Nephron progenitor cell (in vitro differentiated cells): ENCODE measurements at regions not wholly inside any gene's neighbourhood (a gene's known extent, or its start where the extent isn't known, plus 50 kb on each side); places are given as distances from the start of the nearest gene placed in this dataset.

Experiments
- DNase-seq: peaks from one replicate; pipeline ENCODE4 v3.0.0; 2021
- H3K27ac Mint-ChIP-seq: 2 replicates; pipeline ENCODE4 v1.8.0; 2021; ENCODE audit warnings: mild to moderate bottlenecking, moderate library complexity, mixed read lengths
- H3K27me3 Mint-ChIP-seq: 2 replicates; pipeline ENCODE4 v1.8.0; 2021; ENCODE audit warnings: mild to moderate bottlenecking, low read depth, mixed read lengths; ENCODE audit not compliant: poor library complexity
- H3K36me3 Mint-ChIP-seq: 2 replicates; pipeline ENCODE4 v1.8.0; 2021; ENCODE audit warnings: low read depth, mixed read lengths
- H3K4me1 Mint-ChIP-seq: 2 replicates; pipeline ENCODE4 v1.8.0; 2021; ENCODE audit warnings: mixed read lengths
- H3K4me3 Mint-ChIP-seq: 2 replicates; pipeline ENCODE4 v1.8.0; 2021; ENCODE audit warnings: mild to moderate bottlenecking, moderate library complexity, mixed read lengths
- H3K9me3 Mint-ChIP-seq: 2 replicates; pipeline ENCODE4 v1.8.0; 2021; ENCODE audit warnings: mild to moderate bottlenecking, moderate library complexity, mixed read lengths
- TF ChIP-seq, protein P1 (sequence below): fragments of 200-600 bp; sonication (generic); IDR thresholded peaks from 2 replicates; pipeline ENCODE4 v1.5.0; 2021; ENCODE audit warnings: antibody characterized with exemption

DNA sequence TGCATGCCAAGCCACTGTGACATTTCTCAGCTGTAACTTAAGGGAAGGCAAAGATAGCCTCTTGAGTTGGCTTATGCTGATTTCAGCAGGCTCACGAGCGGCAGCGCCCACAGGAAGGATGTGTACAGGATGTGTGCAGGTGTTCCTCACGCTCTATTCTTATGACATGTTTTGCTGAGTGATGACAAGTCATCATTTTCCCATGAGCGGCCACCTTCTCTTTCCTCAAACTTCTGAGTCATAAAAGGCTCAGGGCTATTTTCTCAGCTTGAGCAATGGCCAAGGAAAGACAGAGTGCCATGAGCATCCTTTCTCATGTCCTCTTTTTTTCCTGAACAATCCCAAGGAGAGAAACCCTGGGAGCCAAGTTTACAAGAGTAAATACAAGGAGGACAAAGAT, 365.9 kb downstream of the PLK2 start:
- H3K9me3 Mint-ChIP-seq = no peaks in the 10 kb centered on the region

GRCh38 chr5:58090704-58091103, 369.2 kb downstream of the PLK2 start:
- Mint-ChIP-seq H3K4me1 (peaks cover 23% of the 10 kb centered on the region), H3K9me3 (no peaks in the 10 kb centered on the region), H3K4me3 (no peak overlapping the region), H3K27ac (no peak overlapping the region), H3K27me3 (peaks cover 5% of the 10 kb centered on the region), H3K36me3 (no peaks in the 10 kb centered on the region)
- DNase-seq = no peak
- TF ChIP-seq, protein P1, sequence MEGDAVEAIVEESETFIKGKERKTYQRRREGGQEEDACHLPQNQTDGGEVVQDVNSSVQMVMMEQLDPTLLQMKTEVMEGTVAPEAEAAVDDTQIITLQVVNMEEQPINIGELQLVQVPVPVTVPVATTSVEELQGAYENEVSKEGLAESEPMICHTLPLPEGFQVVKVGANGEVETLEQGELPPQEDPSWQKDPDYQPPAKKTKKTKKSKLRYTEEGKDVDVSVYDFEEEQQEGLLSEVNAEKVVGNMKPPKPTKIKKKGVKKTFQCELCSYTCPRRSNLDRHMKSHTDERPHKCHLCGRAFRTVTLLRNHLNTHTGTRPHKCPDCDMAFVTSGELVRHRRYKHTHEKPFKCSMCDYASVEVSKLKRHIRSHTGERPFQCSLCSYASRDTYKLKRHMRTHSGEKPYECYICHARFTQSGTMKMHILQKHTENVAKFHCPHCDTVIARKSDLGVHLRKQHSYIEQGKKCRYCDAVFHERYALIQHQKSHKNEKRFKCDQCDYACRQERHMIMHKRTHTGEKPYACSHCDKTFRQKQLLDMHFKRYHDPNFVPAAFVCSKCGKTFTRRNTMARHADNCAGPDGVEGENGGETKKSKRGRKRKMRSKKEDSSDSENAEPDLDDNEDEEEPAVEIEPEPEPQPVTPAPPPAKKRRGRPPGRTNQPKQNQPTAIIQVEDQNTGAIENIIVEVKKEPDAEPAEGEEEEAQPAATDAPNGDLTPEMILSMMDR = no peak

More for the DNA sequence above, 365.9 kb downstream of the PLK2 start:
- Mint-ChIP-seq H3K27ac (no peak overlapping the region), H3K36me3 (no peaks in the 10 kb centered on the region), H3K4me1 (peaks cover 4% of the 10 kb centered on the region), H3K4me3 (no peak overlapping the region), H3K27me3 (peaks cover 5% of the 10 kb centered on the region)
- no peak for DNase-seq
- TF ChIP-seq, protein P1 = no peak

DNA sequence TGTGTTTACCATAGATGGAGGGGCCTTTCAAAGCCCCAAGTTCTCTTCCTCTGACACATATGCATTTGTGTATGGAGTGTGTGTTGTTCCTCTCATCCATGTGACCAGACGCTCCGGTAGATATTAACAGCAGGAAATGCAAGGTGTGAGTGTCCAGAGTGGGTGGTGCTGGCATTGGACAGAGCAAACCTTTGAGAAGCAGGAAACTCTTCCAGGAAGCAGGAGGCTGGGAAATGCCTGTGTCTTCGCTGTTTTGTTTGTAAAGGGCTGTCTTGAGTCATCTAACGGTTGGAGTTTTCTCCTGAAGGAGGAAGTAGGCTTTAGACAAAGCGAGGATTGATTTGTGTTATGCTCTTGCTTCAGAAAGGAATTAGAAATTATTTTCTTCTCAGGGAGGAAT, 370.9 kb downstream of the PLK2 start:
- no peak for DNase-seq
- TF ChIP-seq, protein P1 = no peak
- no peak overlapping the region for H3K4me3 Mint-ChIP-seq
- H3K4me1 Mint-ChIP-seq = peaks cover 23% of the 10 kb centered on the region
- H3K36me3 Mint-ChIP-seq = no peaks in the 10 kb centered on the region
- H3K9me3 Mint-ChIP-seq = no peaks in the 10 kb centered on the region
- H3K27me3 Mint-ChIP-seq = peaks cover 5% of the 10 kb centered on the region
- H3K27ac Mint-ChIP-seq = no peak overlapping the region

DNA sequence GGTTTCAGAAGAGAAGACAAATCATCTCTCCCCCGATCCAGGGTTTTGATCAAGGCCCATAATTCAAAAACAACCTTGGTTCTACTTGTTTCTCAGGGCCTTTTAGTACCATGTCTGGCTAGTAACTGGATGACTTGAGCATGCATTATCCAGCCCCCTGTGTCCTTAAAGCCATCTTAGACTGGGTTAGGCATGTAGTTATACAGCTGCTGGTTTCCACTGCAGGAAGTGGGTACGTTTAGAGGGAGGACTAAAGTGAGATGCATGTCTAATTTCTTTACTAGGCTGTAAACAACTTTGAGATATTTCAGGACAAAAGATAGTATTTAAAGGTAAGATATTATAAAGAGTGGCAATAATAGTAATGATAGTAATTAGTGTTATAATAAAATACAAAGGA, 372.0 kb downstream of the PLK2 start:
- no peak overlapping the region for H3K27ac Mint-ChIP-seq
- no peaks in the 10 kb centered on the region for H3K9me3 Mint-ChIP-seq
- no peak for DNase-seq
- H3K36me3 Mint-ChIP-seq = no peaks in the 10 kb centered on the region
- peaks cover 5% of the 10 kb centered on the region for H3K27me3 Mint-ChIP-seq
- H3K4me1 Mint-ChIP-seq = peaks cover 23% of the 10 kb centered on the region
- H3K4me3 Mint-ChIP-seq = no peak overlapping the region
- TF ChIP-seq, protein P1 = no peak

- DNase-seq = no peak
- Mint-ChIP-seq H3K4me3 (no peak overlapping the region), H3K27ac (peak overlapping the region; percentile 66), H3K9me3 (no peaks in the 10 kb centered on the region), H3K27me3 (peaks cover under 1% of the 10 kb centered on the region), H3K4me1 (peaks cover 29% of the 10 kb centered on the region), H3K36me3 (no peaks in the 10 kb centered on the region)
- TF ChIP-seq, protein P1 = no peak
Observed at GRCh38 chr5:58087123-58087522, 372.8 kb downstream of the PLK2 start.

- Mint-ChIP-seq H3K4me1 (peaks cover 36% of the 10 kb centered on the region), H3K27me3 (no peaks in the 10 kb centered on the region), H3K4me3 (no peak overlapping the region), H3K36me3 (no peaks in the 10 kb centered on the region), H3K9me3 (no peaks in the 10 kb centered on the region), H3K27ac (no peak overlapping the region)
- TF ChIP-seq, protein P1 = no peak
- no peak for DNase-seq
Observed at GRCh38 chr5:58085800-58086199, 374.1 kb downstream of the PLK2 start.
